CD4-positive, alpha-beta T cell treated with Interleukin-1 beta for 1 hour (primary cell): ENCODE measurements at regions not wholly inside any gene's neighbourhood (a gene's known extent, or its start where the extent isn't known, plus 50 kb on each side); places are given as distances from the start of the nearest gene placed in this dataset.

Experiments used
- DNase-seq, 2 donors: peaks; one replicate each; pipeline ENCODE4 v3.0.0-alpha.2; 2020 to 2022

DNA sequence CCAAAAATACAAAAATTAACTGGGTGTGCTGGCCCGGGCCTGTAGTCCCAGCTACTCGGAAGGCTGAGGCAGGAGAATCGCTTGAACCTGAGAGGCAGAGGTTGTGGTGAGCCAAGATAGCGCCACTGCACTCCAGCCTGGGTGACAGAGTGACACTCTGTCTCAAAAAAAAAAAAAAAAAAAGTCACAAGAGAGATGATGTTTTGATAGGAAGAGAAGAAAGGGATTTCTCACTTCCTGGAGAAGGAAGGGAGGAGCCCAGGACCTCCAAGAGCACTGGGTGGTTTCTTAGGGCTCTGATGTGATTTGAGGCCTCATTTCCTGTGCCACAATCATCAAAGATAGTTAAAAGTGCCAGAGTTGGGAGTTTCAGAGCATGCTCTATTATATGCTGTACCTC, 1048.3 kb downstream of the BCL11B start:
- peak; percentile 74 to 81 for DNase-seq

DNA sequence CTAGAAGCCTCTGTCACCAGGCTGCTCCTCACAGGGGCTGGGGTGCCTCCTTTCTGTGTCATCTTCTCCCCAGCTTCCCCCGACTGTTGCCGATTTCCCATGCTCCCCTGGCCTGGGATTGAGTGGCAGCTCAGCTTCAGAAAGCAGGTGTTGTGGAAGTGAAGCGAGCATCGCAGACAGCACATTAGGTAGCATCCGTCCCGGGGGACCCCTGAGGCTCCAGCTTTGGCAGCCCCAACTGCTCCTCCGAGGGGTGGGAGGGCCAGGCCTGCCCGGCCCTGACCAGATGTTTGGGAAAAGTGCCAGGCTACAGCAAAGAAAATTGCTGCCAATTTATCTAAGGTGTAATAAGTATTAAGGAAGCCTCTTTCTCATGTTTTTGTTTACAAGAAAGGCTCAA, 1045.6 kb downstream of the BCL11B start:
- no peak for DNase-seq

DNA sequence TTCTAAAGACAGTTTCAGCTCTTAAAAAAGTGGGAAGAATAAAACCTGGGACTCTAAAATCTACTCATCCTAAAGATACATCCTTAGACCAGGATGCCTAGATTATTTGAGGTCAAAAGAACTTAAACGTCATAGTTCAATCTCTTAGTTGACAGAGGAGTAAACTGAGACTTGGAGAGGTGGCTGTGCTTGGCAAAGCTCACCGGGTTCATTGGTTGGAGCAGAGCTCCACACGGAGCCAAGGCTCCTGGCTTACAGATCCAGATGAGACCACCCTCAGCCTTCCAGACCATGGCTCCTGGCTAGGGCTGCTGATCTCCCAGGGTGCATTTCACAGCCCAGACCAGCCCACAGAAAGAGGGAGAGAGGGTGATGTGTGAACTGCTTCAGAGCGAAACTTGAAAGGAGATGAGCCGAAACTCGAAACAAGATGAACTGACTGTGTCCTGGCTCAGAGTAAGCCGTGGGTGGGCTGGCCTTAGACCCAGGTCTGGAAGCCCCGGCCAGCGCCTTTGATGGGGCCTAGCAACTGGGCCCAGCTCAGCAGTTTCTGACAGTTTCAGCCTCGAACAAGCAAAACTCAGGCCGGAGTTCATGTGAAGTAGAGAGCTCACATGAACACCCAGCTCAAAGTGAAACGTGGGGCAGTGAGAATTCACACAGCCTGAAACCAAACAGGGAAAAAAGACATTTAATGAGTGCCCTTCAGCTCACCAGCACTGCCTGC, 1044.8 kb downstream of the BCL11B start:
- peak; percentile 5 to 42 for DNase-seq

DNA sequence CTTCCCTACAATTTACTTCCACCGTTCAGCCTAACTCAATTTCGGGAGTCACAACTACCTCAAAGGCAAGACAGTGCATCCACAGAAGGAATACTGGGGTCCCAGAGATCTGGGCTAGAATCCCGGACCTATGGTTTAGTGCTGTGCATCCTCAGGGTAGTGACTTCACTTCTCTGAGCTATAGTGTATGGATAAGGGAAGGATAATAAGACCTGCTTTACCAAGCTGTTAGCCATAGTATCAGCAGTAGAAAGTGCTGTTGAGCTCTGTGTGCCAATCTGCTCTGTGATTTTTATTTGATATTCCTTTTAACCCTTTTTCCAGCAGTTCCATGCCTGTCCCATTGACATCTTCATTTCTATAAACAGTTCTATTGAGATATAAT, 1044.3 kb downstream of the BCL11B start:
- no peak for DNase-seq

DNA sequence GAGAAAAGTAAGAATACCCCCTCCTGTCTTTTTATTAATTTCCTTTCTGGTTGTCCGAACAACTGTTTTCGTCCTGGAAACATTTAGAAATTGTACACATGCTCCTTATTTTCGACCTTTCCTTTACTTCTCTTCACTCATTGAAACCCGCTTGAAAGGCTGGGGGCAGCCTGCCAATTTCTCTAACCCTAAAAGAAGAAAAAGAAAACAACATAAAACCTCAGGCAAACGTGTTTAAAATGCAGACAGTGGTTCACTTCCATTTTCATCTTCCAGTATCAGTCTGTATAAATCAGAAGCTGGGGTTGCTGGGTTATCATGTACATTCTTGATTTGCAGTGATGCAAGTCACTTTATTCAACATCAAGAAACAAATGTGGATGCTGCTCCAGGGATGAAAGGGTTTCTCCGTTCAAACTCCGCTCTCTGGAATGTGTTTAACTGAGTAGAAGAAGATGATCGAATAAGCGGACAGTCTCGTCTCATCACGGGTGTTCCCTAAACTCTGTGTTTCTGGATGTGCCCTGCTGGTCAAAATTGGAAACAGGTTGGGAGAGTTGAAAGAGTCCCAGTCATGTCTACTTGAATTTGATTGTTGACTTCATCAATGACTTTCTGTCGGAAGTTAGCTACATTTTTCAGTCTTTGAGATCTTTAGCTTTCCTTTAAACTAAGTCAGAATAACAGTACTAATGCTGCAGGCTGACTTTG, 1042.2 kb downstream of the BCL11B start:
- no peak for DNase-seq

DNA sequence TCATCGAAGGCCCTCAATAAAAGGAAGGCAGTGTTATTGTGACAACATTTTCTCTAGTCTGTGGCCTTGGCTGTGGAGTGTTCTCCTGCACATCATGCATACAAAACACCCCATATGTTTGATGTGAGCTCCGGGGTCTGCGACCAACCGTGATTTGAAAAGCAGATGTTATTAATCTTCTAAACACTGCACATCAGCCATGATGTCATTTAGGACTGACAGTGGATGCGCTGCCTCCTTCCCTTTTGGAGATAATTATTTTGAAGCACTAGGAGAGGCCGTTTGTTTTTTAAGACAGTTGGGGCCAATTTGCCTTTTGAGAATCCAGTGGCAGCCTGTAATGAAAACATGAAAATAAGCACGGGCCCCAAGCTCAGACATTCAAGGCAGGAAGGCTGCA, 1041.6 kb downstream of the BCL11B start:
- no peak for DNase-seq

DNA sequence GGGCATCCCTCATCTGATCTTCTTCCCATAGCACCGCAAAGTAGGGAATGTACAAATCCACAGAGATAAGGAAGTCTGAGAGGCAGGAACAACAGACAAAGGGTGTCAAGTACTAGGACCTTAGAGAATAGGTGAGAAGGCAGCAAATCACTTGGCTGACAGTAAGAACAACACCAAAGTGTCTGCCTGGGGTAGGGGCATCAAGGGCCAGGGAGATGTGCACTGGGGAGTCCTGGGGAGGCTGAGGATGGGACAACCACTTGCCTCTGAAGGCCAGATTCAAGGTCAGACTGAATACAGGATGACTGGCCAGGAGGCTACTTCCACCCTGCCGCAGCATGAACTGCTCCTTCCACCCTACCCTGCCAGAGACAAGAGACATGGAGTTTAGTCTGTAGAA, 1040.8 kb downstream of the BCL11B start:
- no peak for DNase-seq

DNA sequence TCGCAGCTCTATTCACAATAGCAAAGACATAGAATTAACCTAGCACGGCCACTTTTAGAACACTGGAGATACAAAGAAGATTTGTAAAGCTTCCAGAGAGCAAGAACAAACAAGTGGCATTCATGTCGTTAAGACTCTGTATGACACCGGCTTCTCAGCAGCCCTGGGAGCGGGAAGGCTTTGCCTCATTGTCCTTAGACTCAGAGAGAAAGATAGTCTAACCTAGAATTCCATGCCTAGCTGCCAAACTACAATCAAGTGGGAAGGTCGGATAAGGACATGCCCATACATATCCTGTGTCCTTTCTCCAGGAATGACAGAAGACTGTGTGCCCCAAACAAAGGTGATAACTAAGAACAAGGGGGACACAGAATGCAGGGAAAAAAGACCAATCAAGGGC, 1038.3 kb downstream of the BCL11B start:
- DNase-seq, result no peak

DNA sequence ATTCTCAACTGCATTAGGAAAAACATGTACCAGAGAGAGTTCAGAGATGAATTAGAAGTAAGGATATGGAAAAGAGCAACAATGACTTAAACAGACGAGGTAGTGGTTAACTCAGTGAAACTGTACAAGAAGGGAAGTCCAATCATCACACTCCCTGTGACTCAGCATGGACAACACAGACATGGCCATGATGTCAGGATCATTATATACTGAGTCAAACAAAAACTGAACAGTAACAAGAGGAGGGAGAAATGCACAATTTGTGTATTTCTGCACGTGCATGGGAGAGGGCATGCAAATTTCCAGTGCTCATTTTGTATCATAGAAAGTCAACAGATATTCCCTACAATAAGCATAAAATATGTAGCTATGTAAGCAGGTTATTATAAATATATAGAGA, 1037.8 kb downstream of the BCL11B start:
- DNase-seq, result no peak

DNA sequence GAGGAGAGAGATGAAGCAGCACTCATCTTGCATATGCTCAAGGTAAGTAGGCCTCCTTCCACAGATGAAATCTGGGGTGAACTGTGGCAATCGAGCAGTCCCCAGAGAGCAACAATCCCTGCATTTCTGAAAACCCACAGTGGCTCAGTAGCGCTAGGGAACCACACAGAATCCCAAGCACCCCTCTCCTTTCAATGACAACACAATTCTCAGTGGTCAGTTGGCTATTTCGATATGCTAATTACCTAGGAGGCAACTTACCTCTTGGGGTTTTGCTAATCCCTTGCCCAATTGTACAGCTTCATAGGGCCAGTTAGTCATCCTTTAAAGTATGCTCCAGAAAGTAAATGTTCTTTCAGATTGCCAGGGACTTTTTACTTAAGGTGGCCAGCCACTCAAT, 1035.7 kb downstream of the BCL11B start:
- DNase-seq, result no peak

DNA sequence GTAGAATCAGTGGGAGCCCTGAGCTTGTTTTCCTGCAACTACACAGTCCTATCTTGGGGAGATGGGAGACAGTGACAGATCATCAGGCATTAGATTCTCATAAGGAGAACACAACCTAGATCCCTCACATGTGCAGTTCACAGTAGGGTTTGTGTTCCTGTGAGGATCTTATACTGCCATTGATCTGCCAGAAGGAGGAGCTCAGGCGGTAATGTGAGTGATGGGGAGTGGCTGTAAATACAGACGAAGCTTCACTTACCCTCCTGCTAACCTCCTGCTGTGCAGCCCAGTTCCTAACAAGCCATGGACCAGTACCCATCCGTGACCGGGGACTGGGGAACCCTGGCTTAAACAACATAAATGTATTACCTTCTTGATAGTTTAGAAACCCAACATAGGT, 1034.1 kb downstream of the BCL11B start:
- DNase-seq, result no peak

DNA sequence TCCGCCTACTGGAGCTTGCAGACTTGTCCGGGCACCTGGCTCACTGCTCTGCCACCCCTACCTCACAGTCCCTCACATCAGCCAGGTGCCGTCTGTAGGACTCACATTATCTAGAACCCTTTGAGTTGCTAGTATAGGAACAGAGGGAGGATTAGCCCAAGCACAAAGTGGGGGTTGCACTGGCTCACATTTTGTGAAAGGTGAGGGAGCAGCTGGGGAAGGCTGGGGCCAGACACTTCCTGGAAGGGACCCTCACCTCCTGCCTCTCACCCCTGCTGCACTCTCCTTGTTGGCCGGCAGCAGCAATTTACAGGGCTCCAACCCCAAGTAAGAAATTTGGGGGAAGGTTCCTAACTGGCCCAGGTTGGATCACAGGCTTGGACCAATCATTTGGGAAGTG, 1031.6 kb downstream of the BCL11B start:
- DNase-seq, result no peak

DNA sequence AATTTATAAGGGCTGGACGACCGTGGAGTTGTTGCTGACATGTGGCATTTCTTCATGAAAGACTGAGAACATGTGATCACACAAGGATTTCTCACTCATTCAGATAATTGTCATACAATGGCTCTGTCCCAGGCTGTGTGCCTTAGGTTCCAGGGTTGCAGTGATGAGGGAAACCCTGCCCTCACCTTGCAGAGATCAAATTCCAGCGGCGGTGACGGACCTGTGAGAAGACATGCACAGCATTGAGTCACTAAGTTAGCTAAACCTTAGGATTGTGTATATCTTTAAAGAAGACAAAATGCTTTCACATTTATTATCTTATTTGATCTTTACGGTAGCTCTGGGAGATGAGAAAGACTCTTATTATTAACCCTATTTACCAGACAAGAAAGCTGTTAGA, 1029.1 kb downstream of the BCL11B start:
- no peak for DNase-seq

DNA sequence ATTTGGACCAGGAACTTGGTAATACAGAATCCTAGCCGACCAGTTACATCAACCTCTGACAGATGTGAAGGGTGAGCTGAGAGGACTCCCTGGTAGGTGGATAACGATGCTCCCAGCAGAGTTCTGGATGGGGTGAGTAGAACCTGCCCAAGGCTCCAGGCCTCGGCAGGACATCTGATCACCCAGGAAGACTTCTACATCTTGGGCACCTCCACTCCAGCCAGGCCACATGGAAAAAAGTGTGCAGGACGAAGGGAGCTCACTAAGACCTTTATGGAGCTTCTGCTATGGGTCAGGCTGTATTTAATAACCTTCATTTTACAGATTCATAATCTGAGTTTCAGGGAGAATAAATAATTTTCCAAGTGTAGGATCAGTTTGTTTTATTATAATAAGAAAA, 1028.7 kb downstream of the BCL11B start:
- DNase-seq, result no peak

DNA sequence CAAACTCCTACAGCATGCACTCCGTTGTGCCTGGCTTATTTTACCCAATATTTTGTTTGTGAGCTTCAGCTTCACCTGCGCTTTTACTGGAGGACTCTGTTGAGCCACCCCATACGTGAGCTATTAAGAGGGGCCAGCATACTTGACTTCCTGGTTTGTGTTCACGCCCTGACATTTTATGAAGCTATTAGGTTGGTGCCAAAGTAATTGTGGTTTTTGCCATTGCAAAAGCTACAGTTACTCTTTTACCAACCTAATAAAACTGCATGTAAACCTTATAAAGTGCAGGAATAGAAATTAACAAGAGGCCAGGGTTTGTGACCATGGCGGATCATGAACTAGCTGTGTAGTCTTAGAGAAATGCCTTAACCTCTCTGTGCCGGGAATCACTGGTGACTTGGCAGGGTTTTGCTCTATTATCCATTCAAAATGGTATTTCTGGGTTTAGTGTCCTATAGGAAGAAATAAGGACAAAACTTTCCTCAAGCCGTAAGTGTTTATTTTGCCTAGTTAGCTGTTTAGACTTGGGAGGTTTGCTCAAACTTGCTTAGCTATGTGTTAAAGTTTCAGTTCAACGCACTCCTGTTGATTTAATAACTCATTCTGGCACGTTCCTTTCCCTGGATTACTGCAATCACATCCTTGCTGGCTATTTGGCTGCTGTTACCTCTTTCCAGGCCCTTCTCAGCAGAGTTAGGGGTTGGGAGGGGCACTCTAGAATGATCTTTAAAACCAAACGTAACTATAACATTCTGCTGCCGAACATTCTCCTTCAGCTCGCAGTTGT, 1027.6 kb downstream of the BCL11B start:
- DNase-seq, result no peak

DNA sequence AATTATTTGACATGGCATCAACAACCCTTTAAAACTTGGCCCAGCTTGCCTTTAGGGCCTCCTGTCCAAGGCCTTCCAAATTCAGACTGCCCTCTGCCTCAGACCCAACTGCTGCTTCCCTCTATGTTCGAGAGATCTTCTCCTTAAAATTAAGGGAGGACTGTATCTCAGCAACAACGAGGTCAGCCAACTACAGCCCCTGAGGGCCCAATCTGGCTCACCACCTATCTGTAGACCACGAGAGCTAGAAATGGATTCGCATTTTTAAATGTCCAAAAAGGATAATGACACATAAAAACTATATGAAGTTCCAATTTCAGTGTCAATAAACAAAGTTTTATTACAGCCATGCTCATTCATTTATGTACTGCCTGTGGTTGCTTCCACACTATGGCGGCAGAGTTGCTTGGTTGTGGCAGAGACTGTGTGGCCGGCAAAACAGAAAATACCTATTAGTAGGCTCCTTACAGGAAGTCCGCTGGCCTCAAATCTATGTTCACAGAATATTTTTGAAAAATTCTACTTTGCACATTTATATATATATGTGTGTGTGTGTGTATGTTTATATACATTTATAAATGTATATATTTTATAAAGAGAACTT, 1026.9 kb downstream of the BCL11B start:
- DNase-seq, result no peak

DNA sequence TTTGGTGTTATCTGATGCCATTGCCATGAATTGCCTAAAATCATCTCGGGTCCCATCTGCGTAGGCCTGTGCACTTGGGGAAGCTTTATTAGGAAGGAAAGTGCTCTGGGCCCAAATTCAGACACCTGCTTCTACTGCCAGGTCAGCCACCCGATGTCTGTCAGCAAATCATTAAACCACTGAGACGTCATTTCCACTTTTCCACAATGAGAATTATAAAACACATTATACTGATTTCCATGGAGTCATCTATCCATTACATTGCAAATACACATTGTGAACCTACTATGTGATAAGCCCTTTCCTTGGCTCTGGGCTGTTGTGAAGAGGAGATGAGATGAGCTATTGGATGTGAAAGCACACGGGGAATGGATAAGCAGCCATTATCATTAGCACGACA, 1022.9 kb downstream of the BCL11B start:
- DNase-seq, result no peak

DNA sequence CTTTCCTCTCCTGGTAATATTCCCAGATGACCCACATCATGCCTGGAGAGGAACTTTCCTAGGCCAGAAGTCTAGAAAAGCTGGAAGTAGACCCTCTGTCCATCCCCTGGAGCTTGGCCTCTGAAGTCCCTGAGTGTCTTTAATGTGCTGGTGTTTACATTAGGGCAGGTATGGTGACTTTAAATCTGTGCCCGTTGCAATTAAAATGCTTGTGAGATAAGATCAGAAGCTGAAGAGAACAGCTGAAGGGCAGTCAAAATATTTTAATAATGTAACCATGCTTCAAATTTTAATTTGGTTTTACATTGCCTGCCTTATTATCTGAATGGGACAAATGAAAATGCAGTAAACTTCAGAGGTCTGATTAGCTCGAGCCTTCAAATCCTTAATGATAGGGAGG, 1022.5 kb downstream of the BCL11B start:
- no peak for DNase-seq

DNA sequence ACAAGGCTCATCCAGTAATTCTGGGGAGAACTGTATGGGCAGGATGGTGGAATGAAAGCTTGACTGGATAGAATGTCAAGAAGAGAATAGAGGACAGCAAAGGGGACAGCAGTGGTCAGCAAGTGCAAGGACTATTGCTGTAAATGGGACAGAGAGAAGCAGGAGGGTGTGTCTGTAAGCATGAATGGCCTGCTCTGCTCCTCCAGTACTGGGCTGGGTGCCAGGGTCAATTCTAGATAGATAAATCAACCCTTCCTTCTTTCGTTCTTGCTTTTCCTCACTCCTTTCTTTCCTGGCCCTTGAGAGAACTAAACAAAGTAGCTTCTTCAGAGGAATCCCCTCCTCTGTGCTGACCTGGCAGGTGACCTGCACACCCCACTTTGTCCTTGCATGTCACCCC, 1019.2 kb downstream of the BCL11B start:
- no peak for DNase-seq

DNA sequence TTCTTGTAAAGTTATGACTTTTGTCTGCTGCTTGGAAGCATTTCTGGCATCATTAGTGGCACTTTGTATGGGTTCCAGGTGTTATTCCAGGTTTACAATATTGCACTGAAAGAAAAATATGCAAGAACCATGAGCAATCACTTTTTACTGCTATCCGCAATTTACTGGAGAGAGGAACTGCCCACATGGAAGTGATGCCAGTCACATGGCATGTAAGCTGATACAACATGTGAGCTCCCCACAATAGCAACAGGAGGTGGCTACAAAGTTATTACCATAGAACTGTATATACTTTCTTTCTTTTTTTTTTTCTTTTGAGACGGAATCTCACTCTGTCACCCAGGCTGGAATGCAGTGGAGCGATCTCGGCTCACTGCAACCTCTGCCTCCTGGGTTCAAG, 1012.1 kb downstream of the BCL11B start:
- no peak for DNase-seq

DNA sequence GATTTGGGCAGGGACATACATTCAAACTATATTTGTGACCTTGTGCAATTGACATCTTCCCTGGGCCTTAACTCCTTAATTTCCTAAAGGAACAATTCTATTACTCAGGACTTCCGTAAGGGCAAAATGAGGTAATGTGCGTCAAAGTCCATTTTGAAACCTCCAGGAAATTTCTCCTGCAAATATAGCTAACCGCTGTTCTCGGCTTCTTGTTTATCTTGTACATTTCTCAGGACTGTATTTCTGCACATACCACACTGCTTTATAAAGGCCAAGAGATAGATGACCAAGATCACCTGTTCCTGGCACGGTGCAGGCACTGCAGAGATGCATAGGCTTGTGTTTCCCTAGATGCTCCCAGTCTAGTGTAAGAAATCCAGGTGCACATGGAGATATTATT, 1009.4 kb downstream of the BCL11B start:
- no peak for DNase-seq

DNA sequence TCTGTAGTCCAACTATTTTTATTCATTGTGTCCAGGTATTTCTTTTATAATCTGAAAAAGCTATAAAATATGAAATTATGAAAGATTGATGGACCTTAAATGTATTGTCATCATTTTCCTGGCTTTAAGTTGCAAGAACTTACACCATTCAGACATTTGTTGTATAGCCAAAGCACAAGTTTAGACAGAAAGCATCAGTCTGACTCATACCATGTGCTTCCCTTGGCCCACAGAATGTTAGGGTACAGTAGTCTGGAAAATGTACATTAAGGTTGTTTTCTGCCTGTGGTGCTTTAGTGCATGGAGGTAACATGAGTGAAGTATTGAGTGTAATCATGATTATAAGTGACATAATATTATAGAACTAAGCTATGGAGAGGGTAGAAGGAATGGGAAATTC, 1002.5 kb downstream of the BCL11B start:
- DNase-seq, result no peak

DNA sequence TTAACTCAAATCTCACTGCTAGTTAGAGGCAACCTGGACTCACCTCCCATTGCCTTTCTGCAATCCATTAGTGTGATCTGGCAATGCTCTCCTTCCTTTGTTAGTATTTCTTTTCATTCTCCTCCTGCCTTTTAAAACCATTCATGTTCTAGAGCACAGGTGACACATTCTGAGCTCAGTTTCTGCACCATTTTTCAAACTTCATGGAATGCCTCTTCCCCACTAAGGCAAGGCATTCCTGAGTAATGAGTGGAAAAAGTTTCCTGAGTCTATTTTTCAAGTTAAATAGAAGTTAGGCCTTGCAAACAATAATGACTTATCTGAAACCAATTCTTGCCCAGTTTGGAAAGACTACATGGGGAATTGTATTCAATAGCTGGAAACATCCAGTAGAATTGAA, 1001.8 kb downstream of the BCL11B start:
- no peak for DNase-seq

DNA sequence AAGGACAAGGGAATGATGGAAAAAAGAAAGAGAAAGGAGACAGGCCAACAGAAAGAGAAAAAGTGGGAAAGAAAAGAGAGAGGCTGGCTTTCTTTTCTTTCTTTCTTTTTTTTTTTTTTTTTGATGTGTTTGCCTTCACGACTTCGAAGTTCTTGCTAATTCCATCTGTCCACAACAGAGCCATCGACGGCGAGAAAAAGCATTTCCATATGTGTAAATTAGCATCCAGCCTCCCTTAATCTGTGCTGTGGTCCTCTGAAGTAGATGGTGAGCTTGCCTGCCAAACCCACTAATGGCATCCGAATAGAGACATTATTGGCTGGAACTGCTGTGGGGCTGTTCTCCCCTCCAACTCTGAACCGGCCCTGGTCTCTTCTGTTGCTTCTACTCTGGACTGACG, 997.4 kb downstream of the BCL11B start:
- DNase-seq, result no peak
